Gastrocnemius medialis (tissue), 4 donors: ENCODE measurements at regions not wholly inside any gene's neighbourhood (a gene's known extent, or its start where the extent isn't known, plus 50 kb on each side); places are given as distances from the start of the nearest gene placed in this dataset.
A peak's percentile ranks its signal among the peaks of the same experiment; 100 is the strongest.

Experiments
- ATAC-seq, 2 donors: fragments of 150-250 bp; one replicate each; pipeline ENCODE4 v1.9.1; 2016
- DNase-seq, 2 donors: peaks; one replicate each; pipeline ENCODE4 v3.0.0-alpha.2; 2019
- H3K27ac ChIP-seq, 4 donors: fragments of 200-600 bp; sonication (generic); 1 replicate in 1 of 4; 2 replicates in 3 of 4; pipeline ENCODE4 v1.5.1; 2016 to 2018; ENCODE audit warnings: mild to moderate bottlenecking in 2 of 4, moderate library complexity in 1 of 4
- H3K27me3 ChIP-seq, 3 donors: fragments of 200-600 bp; sonication (generic) in 2 of 3; 1 replicate in 1 of 3; 2 replicates in 2 of 3; pipeline versions ENCODE4 v1.5.1 to v1.6.0; 2016 to 2019; ENCODE audit warnings: mild to moderate bottlenecking in 1 of 3, moderate library complexity in 1 of 3
- H3K36me3 ChIP-seq, 2 donors: fragments of 200-600 bp; sonication (generic) in 1 of 2; one replicate each; pipeline ENCODE4 v1.5.1; 2017 to 2018
- H3K4me1 ChIP-seq, 2 donors: fragments of 200-600 bp; sonication (generic) in 1 of 2; one replicate each; pipeline ENCODE4 v1.5.1; 2016 to 2017; ENCODE audit warnings: mild to moderate bottlenecking in 2 of 2
- H3K4me3 ChIP-seq, 4 donors: fragments of 200-600 bp; sonication (generic) in 3 of 4; 1 replicate in 1 of 4; 2 replicates in 3 of 4; pipeline ENCODE4 v1.5.1; 2016 to 2019; ENCODE audit warnings: mild to moderate bottlenecking in 2 of 4
- H3K9me3 ChIP-seq, 3 donors: fragments of 200-600 bp; sonication (generic) in 2 of 3; 1 replicate in 1 of 3; 2 replicates in 2 of 3; pipeline ENCODE4 v1.5.1; 2016 to 2019
- POLR2A ChIP-seq, 2 donors: fragments of 450-650 bp; IDR thresholded peaks; one replicate each; pipeline ENCODE4 v1.6.1; 2017; ENCODE audit warnings: antibody characterized with exemption in 2 of 2, mild to moderate bottlenecking in 2 of 2, moderate library complexity in 2 of 2
- in situ Hi-C, 4 donors: fragments of 200-750 bp; cut with MboI; loops; one replicate each; pipeline versions ENCODE4 v1.15.0 to v1.8.0; 2017; ENCODE audit warnings: low sequenced_read_pairs in 4 of 4
- intact Hi-C: fragments of 100-400 bp; cut with DNase I; formaldehyde crosslinking; loops from one replicate; pipeline ENCODE4 v1.15.1; 2023; ENCODE audit warnings: low total_unique reads
- TF ChIP-seq, protein P1 (sequence below), 5 experiments: fragments of 450-650 bp in 3 of 5; fragments of 200-600 bp in 2 of 5; sonication (generic) in 2 of 5; IDR thresholded peaks in 4 of 5; conservative IDR thresholded peaks in 1 of 5; 1 replicate in 4 of 5; 2 replicates in 1 of 5; pipeline ENCODE4 v1.5.1; 2016 to 2019; ENCODE audit warnings: antibody characterized with exemption in 5 of 5, mild to moderate bottlenecking in 3 of 5, moderate library complexity in 3 of 5

DNA sequence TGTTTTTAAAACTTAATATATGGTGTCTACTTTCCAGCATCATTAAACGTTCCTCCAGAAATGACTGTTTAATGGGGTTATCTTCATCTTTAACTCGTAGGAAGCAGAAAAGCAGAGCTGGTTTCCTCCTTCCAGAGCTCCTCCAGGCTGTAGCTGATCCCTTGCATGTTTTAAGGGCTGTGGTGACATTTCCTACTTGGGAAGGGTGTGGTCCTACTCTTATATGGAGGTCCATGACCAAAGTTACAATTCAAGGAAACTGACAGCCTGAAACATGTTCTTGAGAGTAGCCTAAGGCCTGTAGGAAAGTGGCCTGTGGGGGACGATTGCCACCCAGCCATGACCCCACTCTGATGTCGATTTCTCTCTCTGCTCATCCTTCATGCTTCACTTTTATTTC is 297.1 kb downstream of the GADD45G start:
- TF ChIP-seq POLR2A (IDR thresholded peaks at IDR 0.05), result no peak
- TF ChIP-seq, protein P1, sequence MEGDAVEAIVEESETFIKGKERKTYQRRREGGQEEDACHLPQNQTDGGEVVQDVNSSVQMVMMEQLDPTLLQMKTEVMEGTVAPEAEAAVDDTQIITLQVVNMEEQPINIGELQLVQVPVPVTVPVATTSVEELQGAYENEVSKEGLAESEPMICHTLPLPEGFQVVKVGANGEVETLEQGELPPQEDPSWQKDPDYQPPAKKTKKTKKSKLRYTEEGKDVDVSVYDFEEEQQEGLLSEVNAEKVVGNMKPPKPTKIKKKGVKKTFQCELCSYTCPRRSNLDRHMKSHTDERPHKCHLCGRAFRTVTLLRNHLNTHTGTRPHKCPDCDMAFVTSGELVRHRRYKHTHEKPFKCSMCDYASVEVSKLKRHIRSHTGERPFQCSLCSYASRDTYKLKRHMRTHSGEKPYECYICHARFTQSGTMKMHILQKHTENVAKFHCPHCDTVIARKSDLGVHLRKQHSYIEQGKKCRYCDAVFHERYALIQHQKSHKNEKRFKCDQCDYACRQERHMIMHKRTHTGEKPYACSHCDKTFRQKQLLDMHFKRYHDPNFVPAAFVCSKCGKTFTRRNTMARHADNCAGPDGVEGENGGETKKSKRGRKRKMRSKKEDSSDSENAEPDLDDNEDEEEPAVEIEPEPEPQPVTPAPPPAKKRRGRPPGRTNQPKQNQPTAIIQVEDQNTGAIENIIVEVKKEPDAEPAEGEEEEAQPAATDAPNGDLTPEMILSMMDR (IDR thresholded peaks at IDR 0.05 in 4 of 5, conservative IDR thresholded peaks at IDR 0.05 in 1 of 5), result no peak
- DNase-seq (no peak), ATAC-seq (no peak)
- intact Hi-C loops (no loop called here), in situ Hi-C loops (loop anchor here in 1 of 4 donors (25.0 kb wide), 1 partner anchor 210 kb away; no protein-coding TSS in a partner anchor)
- H3K27ac ChIP-seq, result no peak overlapping the region
- H3K4me1 ChIP-seq, result peaks cover 10% of the 10 kb centered on the region in 2 donors
- no peaks in the 10 kb centered on the region for H3K27me3 ChIP-seq
- no peaks in the 10 kb centered on the region for H3K9me3 ChIP-seq
- H3K4me3 ChIP-seq, result no peak overlapping the region
- H3K36me3 ChIP-seq, result no peaks in the 10 kb centered on the region

DNA sequence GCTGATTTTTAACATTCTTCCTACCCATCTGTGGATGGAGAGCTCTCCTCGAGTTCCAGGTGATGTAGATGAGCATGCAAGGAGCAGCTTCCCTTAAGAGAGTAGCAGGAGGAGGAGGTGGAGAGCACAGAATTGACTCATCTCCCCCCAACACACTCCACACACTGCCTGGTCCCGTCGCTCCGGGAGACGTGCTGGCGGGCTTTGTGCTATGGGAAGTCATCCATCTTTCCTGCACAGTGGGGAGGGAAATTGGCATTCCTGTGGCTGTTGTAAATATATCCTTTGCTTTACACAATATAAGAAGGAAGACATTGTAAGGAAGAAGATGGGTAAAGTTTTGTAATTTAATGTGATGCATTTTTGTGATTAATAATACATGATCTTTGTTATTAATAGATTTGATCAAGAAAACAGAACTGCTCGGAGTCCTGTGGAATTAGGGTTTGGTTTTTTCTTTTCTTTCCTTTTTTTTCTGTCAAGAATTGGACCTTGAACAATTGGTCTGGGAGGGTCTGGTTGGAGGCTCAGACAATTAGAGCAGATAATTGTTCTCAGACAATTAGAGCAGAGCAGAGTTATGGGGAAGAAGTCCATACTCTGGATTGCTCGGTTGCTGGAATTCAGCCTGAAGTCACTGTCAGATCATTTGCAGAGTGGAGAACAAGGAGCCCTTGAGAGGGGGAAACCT is 297.8 kb downstream of the GADD45G start:
- TF ChIP-seq, protein P1 (IDR thresholded peaks at IDR 0.05 in 4 of 5, conservative IDR thresholded peaks at IDR 0.05 in 1 of 5), result no peak
- no peak for TF ChIP-seq POLR2A (IDR thresholded peaks at IDR 0.05)
- no peak for ATAC-seq
- in situ Hi-C loops, result loop anchor here in 1 of 4 donors (25.0 kb wide), 1 partner anchor 210 kb away; no protein-coding TSS in a partner anchor
- Histone ChIP-seq H3K27ac (no peak overlapping the region), H3K4me3 (no peak overlapping the region), H3K27me3 (no peaks in the 10 kb centered on the region), H3K9me3 (no peaks in the 10 kb centered on the region), H3K36me3 (no peaks in the 10 kb centered on the region), H3K4me1 (peaks cover 10% of the 10 kb centered on the region in 2 donors)
- intact Hi-C loops, result no loop called here
- DNase-seq, result no peak

DNA sequence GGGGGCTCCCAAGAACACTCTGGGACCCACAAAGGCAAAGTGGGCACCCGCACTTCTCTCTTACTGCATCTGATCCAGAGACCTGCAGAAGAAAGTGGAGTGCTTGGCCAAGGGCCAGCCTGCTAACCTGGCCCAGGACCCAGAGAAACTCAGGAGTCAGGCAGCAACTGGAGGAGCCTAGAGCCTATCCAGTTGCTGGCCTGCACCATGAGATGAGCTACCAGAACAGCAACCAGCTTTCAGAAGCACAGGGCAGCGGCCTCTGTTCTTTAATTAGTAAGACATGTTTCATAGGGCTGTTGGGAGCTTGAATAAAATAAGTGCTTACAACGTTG is 298.3 kb downstream of the GADD45G start:
- peak in 1 of 2 donors; percentile 56 for DNase-seq

DNA sequence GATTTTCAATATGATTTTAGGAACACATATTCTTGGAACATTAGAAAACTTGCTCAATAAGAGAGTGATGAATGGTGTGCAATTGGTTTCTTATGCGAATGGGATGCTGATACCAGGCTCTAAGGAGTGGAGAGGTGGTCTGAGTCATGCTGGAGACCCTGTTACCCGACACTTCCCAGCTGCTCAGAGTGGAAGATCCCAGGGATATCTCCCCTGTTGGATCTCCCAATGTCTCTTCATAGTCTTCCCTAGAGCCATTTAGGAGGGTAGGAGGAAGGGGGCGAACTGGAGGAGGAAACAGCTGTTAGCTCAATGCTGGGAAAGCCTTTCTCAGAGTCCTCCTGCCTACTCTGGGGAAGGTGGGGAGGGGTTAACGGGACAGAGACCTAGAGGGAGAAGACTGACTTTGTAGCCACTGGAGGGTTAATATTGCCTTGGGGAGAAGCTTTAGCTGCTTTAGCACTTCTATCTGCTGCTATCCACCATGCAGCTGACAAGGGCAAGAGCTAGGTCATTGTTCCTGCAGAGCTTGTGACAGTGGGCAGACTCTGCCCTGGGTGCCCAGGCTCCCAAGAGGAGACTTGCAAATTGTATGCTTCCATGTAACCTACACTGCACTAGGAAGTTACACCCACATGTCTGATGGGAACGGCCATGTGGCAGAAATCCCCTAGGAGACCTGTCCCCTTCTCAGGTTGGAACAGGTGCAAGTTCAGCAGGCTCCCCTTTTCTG is 301.0 kb downstream of the GADD45G start:
- TF ChIP-seq POLR2A (IDR thresholded peaks at IDR 0.05), result no peak
- TF ChIP-seq, protein P1 (IDR thresholded peaks at IDR 0.05 in 4 of 5, conservative IDR thresholded peaks at IDR 0.05 in 1 of 5), result no peak
- ATAC-seq, result no peak
- intact Hi-C loops (no loop called here), in situ Hi-C loops (loop anchor here in 1 of 4 donors (25.0 kb wide), 1 partner anchor 207 kb away; no protein-coding TSS in a partner anchor)
- Histone ChIP-seq H3K4me1 (peaks cover 10% of the 10 kb centered on the region in 2 donors), H3K4me3 (no peak overlapping the region), H3K27me3 (no peaks in the 10 kb centered on the region), H3K36me3 (no peaks in the 10 kb centered on the region), H3K27ac (no peak overlapping the region), H3K9me3 (no peaks in the 10 kb centered on the region)
- DNase-seq, result no peak

More for the DNA sequence above, 298.3 kb downstream of the GADD45G start:
- Histone ChIP-seq H3K4me1 (peaks cover 10% of the 10 kb centered on the region in 2 donors), H3K27ac (no peak overlapping the region), H3K36me3 (no peaks in the 10 kb centered on the region), H3K27me3 (no peaks in the 10 kb centered on the region), H3K9me3 (no peaks in the 10 kb centered on the region), H3K4me3 (no peak overlapping the region)
- intact Hi-C loops (no loop called here), in situ Hi-C loops (loop anchor here in 1 of 4 donors (25.0 kb wide), 1 partner anchor 209 kb away; no protein-coding TSS in a partner anchor)
- ATAC-seq, result peak; percentile 69 to 82
- TF ChIP-seq POLR2A (IDR thresholded peaks at IDR 0.05), result no peak
- TF ChIP-seq, protein P1 (IDR thresholded peaks at IDR 0.05 in 4 of 5, conservative IDR thresholded peaks at IDR 0.05 in 1 of 5), result no peak
